ENCODE measurements at regions not wholly inside any gene's neighbourhood (a gene's known extent, or its start where the extent isn't known, plus 50 kb on each side); places are given as distances from the start of the nearest gene placed in this dataset.
"Not testable (repeated sequence)": the region's sequence is repeated elsewhere in the genome, so short reads cannot be mapped to it uniquely, and the experiment has no call there.

DNA sequence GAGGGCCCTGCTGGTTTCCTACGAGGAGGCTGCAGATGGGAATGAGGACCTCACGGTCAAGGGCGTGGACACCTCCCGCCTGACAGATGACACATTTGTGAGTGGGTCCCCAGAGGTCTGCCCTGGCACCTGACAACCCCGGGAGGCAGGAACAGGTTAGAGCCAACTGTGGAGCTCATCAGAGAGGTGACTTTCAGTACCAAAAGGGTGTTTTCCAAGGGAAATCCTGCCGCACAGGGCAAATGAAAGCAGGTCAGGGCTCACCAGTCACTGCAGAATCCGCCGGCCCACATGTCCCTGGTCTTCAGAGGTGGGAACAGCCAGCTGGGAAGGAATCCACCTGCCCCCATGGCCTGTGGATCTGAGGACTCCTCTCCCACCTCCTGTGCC is 176.9 kb downstream of the NPIPB11 start:
- TF ChIP-seq POLR2A, POLR2AphosphoS5 (IDR thresholded peaks at IDR 0.05): not testable (repeated sequence)

Data from transverse colon (tissue), 3 donors.